ENCODE measurements at regions not wholly inside any gene's neighbourhood (a gene's known extent, or its start where the extent isn't known, plus 50 kb on each side); places are given as distances from the start of the nearest gene placed in this dataset.
"Not testable (repeated sequence)": the region's sequence is repeated elsewhere in the genome, so short reads cannot be mapped to it uniquely, and the experiment has no call there.

DNA sequence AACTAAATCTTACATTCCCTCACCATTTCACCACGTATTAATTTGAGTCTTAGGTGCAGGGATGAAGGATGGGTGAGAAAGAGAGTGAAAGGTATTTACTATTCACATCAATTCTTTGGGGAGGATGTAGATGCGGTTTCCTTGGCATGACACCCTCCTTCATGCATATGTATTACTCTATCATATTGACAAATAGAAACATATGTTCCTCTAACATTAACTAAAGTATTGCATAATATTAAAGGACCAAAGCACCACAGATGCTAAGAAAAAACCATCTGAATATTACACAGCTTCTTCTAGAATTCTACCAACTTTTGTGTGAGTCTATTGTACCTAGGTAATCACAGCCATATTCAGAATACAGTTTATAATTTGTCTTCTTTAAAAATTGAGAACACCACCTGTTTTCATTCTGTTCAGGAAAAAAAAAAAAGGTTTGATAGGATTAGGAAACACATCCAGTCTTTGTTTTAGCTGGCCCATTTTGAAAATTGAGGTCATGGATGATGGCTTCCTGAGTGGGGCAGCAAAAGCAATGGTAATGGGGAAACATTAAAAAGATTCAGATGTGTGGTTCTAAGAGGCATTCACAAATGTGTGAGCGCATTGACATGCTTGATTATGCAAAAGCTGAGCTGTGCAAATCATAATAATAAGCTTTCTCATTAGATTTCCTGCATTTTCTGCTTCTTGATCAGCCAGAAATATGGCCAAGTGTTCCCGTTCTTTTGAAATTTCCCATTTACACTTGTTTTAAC is 1011.5 kb upstream of the NUDT12 start:
- peak; percentile 61 for DNase-seq (ENCODE audit: low spot score)

DNA sequence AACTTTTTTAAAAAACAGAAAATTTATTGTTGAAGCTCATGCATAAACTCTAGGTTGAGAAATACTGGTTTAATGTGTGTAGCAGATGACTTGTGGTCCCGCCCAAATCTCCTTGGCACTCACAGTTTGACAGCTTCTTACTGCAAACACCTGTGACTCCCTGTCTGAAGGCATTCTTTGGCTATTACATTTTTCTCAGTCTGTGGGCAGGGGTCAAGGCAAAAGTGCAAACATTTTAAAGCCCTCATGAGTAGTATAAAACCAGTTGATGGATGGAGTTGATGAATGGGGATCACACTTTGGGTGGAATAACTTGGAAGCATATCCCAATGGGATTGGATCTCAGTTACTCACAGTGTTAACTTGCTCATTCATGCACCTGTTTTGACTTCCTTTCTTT is 1007.0 kb upstream of the NUDT12 start:
- no peak for DNase-seq (ENCODE audit: low spot score)

DNA sequence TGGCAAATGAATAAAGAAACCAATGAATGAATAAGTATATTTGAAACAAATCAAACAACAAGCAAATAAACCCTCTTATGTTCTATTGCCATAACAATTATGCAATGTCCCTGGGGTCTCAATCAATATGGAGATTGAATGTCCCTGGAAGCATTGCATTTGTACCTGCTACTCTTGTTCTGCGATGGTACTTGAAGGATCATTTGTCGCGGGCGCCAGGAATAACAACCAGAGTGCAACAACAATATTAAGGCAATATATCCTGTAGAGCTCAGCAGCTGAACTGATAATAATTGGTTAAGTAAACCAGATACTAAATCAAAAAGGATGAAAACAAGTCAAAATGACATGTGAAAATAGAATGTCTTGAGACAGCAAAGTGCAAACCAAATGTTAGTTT is 1001.9 kb upstream of the NUDT12 start:
- no peak for DNase-seq (ENCODE audit: low spot score)

DNA sequence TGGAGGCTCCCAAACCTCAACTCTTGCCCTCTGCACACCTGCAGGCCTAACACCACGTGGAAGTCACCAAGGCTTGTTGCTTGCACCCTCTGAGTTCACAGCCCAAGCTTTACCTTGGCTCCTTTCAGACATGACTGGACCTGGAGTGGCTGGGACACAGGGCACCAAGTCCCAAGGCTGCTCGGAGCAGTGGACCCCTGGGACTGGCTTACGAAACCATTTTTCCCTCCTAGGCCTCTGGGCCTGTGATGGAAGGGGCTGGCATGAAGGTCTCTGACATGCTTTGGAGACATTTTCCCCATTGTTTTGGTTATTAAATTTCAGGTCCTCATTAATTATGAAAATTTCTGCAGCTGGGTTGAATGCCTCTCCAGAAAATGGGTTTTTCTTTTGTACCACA is 994.4 kb upstream of the NUDT12 start:
- no peak for DNase-seq (ENCODE audit: low spot score)

DNA sequence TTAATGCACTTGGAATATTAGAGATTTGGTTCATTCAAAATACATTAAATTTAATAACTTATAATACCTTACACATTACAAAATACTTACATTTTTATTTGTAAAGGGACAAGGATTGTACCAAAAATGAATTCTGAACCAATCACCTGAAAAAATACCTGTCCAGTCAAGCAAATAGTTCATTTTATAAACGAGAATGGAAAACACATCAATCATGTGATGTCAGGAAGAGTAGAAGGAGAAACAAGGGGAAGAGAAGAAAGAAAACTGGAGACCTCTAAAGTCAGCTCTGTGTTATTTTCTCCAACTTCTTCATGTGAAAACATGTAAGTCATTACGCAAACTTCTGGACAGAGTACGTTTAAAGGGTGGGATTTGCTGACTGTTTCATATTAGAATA is 989.0 kb upstream of the NUDT12 start:
- no peak for DNase-seq (ENCODE audit: low spot score)

DNA sequence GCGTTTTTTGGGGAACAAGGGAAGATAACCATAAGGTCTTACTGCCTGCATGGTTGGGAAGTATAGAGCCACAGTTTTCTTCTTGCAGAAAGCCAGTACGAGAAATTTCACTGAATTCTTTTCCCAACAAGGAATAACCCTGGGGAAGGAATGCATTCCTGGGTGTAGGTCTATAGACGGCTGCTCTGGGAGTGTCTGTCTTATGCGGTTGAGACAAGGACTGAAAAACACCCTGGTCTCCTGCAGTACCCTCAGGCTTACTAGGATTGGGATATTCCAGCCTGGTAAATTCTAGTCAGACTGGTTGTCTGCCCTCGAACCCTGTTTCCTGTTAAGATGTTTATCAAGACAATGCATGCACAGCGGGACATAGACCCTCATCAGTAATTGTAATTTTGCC is 984.3 kb upstream of the NUDT12 start:
- DNase-seq (ENCODE audit: low spot score), result not testable (repeated sequence)

DNA sequence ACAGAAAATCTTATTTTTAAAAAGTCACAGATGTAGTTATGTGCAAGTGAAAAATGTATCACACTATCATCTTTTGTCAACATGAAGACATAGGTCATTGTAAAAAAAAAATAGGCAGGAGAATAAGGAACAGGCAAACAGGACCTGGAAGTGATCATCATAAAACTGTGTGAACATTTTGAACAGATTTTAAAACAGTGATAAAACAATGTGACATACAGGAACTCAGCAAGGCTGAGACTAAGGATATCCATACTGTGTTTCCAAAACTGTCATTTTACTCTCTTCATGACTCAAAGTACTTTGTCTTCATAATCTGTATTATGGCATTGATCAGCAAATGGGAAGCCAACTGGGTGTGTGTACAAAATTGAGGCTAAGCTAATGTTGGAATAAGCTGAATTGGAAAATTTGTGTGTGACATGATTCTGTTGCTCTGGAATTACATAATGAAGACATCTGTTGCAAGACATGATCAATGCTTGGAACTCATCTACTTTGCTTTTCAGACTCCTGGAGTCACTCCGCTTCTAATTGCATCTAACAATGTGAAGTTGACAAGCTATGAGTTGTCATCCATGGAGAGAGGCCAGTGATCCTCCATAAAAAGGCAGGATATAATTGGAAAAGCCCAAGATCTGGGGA is 978.7 kb upstream of the NUDT12 start:
- DNase-seq (ENCODE audit: low spot score), result peak; percentile 10

DNA sequence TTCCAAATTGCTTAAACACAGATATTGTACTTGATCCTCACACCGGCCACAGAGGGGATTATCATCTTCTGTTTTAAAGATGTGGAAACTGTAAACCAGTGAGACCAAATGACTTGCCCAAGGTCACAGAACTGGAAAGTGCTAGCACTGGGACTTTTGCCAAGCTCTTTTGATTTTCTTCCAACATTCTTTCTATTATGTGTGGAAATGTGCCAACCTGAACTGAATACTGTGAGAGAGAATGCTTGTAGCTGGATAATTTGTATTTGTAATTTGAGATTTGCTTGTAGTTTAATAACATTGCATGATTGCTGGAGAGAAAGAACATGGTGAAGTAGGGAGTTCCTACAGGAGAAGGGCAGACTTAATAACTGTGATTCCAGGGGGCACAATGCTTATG is 977.9 kb upstream of the NUDT12 start:
- no peak for DNase-seq (ENCODE audit: low spot score)

DNA sequence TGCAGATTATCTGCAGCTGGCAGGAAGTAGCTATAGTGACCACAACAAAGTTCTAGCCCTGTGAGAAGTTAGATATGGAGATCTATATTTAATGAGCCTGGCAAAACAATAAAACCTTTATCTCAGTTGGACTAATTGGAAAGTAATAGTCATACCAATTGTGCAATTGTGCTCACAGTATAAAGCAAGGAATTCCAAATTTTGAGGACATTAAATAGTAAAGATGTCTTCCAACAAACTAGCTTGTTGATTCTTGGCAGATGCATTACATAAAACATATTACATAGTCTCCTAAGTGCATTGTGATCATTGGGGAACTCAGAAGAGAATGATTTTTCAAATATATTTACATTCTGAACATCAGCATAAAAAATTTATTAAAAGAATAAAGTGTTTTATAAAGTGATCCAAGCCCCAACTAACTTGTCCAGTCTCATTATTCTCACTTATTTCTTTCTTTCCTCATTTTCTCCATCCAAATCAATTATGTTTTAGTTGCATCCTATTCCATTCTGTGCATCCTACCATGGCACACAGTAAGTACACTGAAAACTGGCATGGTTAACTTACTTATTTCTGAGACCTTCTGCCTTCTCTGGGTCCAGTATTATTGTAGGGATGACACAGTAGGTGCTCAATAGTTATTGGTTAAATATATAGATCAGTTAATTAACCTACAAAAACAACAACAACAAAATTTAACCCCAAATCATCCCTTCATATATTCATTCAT is 977.2 kb upstream of the NUDT12 start:
- no peak for DNase-seq (ENCODE audit: low spot score)

DNA sequence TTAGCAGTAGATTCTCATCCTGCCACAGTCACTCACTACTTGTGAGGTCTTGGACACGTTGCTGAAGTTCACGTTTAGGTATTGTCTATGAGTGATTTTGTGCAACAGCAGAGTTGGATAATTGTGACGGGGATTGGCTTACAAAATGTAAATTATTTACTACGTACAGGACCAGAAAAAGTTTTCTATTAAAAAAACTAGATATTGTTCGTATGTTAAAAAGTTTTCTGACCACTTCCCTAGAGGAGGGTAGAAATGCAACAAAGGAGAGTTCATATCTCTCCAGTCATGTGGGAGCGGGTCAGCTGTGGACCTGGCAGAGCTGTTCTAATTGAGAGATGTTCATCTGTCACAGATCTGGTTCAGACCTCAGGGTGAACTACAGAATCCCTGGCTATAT is 976.1 kb upstream of the NUDT12 start:
- DNase-seq (ENCODE audit: low spot score), result no peak

DNA sequence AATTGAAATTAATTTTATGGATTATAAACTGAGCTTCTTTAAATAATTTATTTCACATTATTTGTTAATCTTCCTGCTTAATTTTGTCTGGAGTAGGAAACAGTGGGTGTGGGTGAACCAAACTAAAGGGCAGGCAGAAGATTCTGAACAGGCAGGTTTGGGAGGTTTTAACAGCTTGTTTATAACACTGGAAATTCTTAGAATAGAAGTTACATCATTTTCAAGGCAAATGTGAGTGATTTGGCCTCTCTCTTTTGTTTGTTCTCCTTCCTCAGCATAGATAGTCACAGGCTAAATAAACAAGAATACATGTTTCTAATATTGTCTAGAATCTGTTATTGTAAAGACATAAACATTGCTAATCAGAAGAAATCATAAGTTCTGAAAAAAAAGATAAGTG is 970.9 kb upstream of the NUDT12 start:
- DNase-seq (ENCODE audit: low spot score), result no peak

DNA sequence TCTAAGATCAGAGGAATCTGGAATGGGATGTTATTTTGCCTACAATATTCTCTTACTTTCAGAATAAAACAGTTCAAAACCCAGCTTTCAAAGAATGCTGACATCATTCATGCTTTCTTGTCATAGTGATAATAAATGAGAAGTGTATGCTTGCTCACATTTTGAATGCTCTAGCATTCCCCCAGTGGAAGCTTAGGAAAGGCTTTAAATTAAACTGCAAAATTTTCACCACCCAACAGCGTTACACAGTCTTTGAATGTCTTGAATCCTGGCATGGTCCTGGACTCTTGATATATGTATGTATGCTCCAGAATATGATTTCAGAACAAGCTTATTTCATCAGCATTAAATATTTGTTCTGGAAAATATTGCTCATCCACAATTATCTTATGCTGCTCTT is 964.3 kb upstream of the NUDT12 start:
- no peak for DNase-seq (ENCODE audit: low spot score)

DNA sequence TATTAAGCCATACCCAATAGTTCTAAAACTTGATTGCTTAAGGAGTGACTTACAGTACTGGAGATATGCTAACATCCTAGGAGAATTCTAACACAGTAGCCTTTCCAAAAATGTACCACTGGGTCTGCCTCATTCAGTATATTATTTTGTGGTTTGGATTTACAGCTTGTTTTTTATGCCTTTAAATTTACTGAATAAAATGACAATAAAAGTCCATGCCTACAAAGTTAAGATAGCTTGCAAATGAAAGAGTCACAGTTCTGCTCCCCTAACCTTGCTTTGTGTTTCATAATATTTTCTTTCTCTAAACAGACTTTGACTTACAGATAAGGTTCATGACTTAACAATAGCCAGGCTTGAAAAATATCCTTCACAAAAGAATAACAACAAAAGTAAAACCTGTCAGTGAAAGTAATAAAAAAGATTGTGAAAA is 951.1 kb upstream of the NUDT12 start:
- DNase-seq (ENCODE audit: low spot score), result no peak

DNA sequence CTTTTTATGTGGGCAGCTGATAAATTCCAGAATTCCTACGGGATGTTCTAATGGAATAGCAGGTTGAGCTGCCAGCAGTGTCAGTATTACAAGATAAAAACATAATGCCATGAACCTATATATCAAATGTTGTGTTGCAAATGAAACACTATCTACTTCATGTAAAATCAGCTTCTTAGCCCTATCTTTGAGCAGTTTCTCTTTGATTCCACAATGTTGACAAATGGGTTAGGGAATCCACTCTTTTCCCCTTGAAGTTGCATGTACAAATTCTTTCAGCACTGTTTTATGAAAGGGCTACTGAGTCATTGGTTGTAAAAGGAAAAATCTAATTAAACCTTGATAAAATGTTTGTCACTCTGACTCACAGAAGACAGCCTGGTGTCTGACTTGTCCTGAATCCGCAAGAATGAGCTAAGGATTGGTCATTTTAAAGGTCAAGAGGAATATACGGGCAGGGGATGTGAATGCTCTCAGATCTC is 950.6 kb upstream of the NUDT12 start:
- DNase-seq (ENCODE audit: low spot score), result no peak

DNA sequence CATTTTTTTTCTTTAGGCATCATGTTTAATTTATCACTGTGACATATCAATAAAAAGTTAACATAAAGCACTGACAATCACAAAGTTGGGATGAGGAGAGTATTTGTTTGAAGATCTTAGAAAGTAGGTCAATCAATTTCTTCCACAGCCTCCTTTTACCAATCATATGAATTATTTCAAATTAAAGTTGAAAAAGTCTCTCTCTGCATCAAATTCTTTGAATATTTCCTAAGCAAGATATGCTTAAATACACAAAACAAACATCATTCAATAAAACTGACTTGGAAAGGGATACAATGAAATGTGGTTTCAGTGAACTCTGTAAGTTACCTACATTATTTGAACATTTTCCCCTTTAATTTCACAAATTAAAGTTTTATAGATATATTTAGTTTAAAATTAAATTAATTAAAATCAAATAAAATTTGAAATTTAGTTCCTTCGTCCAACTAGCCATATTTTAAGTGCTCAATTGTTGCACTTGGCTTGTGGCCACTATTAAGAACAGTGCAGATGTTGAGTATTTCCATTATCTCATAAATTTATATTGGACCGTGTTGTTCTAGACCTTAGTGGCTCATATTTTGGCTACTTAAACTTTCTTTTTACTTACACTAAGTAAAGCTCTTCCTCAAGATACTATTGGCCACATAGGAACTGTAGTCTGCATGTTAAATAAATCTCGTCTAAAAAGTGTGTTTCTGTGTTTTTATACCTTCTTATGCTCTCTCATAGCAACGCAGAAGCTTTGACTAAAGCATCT is 949.7 kb upstream of the NUDT12 start:
- DNase-seq (ENCODE audit: low spot score), result no peak

DNA sequence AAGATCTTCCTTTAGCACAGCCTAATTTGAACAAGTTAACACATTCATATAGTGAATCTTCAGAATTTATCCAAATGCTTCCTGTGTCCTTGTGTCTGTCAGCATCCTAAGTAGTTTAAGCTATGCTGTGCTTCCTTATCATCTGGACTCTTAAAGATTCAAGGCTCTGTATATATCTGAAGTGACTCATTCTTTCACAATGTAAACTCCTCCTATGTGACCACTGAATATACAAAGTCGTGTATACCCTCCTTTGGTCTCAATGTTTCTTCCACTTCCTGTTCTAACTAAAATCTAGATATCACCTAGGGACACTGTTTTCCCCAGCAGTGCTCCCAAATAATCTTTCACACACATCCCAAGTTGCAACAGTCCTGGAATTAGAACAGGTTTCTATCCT is 935.7 kb upstream of the NUDT12 start:
- no peak for DNase-seq (ENCODE audit: low spot score)

DNA sequence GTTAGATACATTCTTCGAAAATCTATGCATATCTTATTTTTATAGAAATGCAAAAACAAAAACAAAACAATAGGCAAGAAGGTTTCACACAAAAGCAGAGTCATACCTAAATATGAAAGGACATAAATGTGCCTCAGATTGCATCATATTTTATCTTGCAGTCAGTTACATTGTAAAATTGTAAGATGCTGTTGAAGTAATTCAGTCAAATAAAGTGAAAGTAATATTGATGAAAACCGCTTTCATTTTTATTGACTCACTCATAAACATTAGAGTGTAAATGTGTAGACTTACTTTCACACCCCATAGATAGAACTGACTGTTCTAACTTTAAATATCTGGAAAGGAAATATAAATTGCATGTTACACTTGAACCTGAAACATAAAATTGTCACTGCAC is 931.5 kb upstream of the NUDT12 start:
- DNase-seq (ENCODE audit: low spot score), result no peak

DNA sequence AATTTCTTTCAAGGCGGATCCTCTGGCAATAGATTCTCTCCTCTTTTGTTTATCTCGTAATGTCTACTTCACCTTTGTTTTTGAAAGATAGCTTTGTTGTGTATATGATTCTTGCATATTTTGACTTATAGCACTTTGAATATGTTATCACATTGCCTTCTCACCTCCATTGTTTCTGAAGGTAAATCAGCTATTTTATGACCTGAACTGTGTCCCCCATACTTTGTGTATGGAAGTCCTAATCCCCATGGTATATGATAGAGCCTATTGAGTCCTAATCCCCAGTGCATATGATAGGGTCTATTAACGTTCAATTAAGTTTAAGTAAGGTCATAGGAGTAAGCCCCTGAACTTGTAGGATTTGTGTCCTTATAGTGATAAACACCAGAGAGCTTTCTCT is 910.2 kb upstream of the NUDT12 start:
- DNase-seq (ENCODE audit: low spot score), result no peak

DNA sequence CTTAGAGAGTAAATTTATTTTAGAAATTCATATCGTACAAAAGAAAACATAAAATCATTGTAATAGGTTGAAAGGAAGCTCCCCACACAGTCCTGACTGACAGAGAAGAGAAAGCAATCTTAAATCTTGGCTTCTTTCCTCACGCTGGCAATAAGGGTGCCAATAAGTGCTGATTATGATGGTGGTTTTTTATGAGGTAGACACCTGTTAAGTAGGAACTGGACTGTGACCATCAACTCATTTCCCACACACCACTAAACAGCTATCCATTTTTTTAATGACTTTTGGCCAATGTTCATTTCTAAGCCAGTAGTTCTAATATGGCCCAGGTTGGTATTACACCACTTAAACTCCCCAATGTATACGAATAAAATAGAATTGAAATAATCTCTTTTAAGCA is 893.5 kb upstream of the NUDT12 start:
- DNase-seq (ENCODE audit: low spot score), result no peak

DNA sequence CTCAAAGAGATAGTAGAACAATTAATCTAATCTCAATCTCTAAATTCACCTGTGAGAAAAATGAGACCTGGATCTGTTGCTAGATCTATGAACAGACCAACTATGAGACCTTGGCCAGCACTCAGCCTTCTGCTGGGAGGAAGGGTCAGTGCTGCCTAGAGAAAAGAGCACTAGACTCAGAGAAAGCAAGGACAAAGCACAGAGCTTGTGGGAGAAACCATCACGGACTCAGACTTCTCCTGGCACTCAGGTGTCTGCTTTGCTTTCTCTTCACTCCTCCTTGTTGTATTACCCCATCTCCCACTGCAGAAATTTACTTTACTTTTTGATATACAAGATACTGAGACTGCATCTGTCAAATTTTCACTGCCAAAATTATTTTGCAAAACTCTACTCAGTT is 890.0 kb upstream of the NUDT12 start:
- DNase-seq (ENCODE audit: low spot score), result no peak

DNA sequence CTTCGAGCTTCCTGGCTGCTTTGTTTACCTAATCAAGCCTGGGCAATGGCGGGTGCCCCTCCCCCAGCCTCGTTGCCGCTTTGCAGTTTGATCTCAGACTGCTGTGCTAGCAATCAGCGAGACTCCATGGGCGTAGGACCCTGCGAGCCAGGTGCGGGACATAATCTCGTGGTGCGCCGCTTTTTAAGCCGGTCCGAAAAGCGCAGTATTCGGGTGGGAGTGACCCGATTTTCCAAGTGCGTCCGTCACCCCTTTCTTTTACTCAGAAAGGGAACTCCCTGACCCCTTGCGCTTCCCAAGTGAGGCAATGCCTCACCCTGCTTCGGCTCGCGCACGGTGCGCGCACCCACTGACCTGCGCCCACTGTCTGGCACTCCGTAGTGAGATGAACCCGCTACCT is 889.3 kb upstream of the NUDT12 start:
- not testable (repeated sequence) for DNase-seq (ENCODE audit: low spot score)

DNA sequence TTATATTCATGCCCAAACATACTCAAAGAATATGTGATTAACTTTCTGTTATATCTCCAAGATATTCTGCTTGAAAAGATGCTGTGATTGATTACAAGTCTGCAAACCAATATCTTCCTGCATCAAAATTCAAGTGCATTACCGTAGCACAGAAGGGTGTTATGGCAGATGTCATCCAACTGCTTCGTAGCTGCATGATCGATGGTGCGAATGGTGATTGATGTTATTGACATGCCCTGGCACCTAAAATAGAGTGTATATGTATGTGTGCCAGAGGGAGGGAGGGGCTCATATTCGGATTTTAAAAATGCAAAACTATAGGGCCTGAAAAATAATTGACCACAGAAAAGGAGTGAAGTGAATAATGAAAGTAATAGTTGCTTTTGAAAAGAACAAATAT is 882.1 kb upstream of the NUDT12 start:
- no peak for DNase-seq (ENCODE audit: low spot score)
